HUES64 (cell line): ENCODE measurements at regions not wholly inside any gene's neighbourhood (a gene's known extent, or its start where the extent isn't known, plus 50 kb on each side); places are given as distances from the start of the nearest gene placed in this dataset.

Source experiments
- H3K27ac ChIP-seq: 2 replicates; pipeline ENCODE4 v1.7.0; 2013; ENCODE audit warnings: low read depth, low read length, inconsistent platforms
- H3K27me3 ChIP-seq: 2 replicates; pipeline ENCODE4 v1.6.1; 2013; ENCODE audit warnings: mild to moderate bottlenecking, low read length; ENCODE audit not compliant: insufficient read depth
- H3K36me3 ChIP-seq: 2 replicates; pipeline ENCODE4 v1.6.1; 2013; ENCODE audit warnings: mild to moderate bottlenecking, low read length; ENCODE audit not compliant: insufficient read depth
- H3K4me1 ChIP-seq: 2 replicates; pipeline ENCODE4 v1.6.1; 2013; ENCODE audit warnings: mild to moderate bottlenecking, low read length, moderate library complexity; ENCODE audit not compliant: insufficient read depth
- H3K4me3 ChIP-seq: 2 replicates; pipeline ENCODE4 v1.5.1; 2013; ENCODE audit warnings: mild to moderate bottlenecking, low read length, moderate library complexity
- H3K9ac ChIP-seq: 2 replicates; pipeline ENCODE4 v1.6.1; 2013; ENCODE audit warnings: mild to moderate bottlenecking, low read depth, low read length
- H3K9me3 ChIP-seq: 2 replicates; pipeline ENCODE4 v1.6.1; 2013; ENCODE audit warnings: low read depth, low read length; ENCODE audit not compliant: insufficient read depth
- WGBS: fragments of 150-250, 120-280 bp; methylation state at CpG from one replicate; pipeline ENCODE4 v1.1.7; 2013; ENCODE audit warnings: missing lambda C conversion rate; 5-methylcytosine and 5-hydroxymethylcytosine counted together

- Histone ChIP-seq H3K4me3 (no peak overlapping the region), H3K27me3 (no peaks in the 10 kb centered on the region), H3K4me1 (no peaks in the 10 kb centered on the region), H3K9me3 (peaks cover 14% of the 10 kb centered on the region; the same call in 1 of the 2 replicates), H3K27ac (no peak overlapping the region), H3K9ac (no peak overlapping the region), H3K36me3 (no peaks in the 10 kb centered on the region)
- 93% methylated on average over 1 of the region's 2 CpGs for WGBS
These were observed 167.1 kb downstream of the ACTL7B start for GRCh38 chr9:108688676-108689075.

- no peak overlapping the region for H3K4me3 ChIP-seq
- WGBS: 87% methylated on average over 3 of the region's 3 CpGs
- H3K9me3 ChIP-seq: peaks cover 14% of the 10 kb centered on the region; the same call in 1 of the 2 replicates
- H3K9ac ChIP-seq: no peak overlapping the region
- H3K36me3 ChIP-seq: no peaks in the 10 kb centered on the region
- no peaks in the 10 kb centered on the region for H3K27me3 ChIP-seq
- no peaks in the 10 kb centered on the region for H3K4me1 ChIP-seq
- no peak overlapping the region for H3K27ac ChIP-seq
These were observed 167.7 kb downstream of the ACTL7B start for GRCh38 chr9:108688051-108688450.

- no peak overlapping the region for H3K27ac ChIP-seq
- H3K36me3 ChIP-seq: no peaks in the 10 kb centered on the region
- no peaks in the 10 kb centered on the region for H3K4me1 ChIP-seq
- H3K4me3 ChIP-seq: no peak overlapping the region
- peaks cover 14% of the 10 kb centered on the region; the same call in 1 of the 2 replicates for H3K9me3 ChIP-seq
- no peaks in the 10 kb centered on the region for H3K27me3 ChIP-seq
- no peak overlapping the region for H3K9ac ChIP-seq
- 94% methylated on average over 8 of the region's 8 CpGs for WGBS
These were observed 168.5 kb downstream of the ACTL7B start for GRCh38 chr9:108687006-108687987.

GRCh38 chr9:108684288-108685025 is 171.3 kb downstream of the ACTL7B start:
- H3K4me3 ChIP-seq: no peak overlapping the region
- no peak overlapping the region for H3K9ac ChIP-seq
- H3K27ac ChIP-seq: no peak overlapping the region
- H3K9me3 ChIP-seq: peaks cover 11% of the 10 kb centered on the region; the same call in 1 of the 2 replicates
- H3K36me3 ChIP-seq: no peaks in the 10 kb centered on the region
- H3K4me1 ChIP-seq: no peaks in the 10 kb centered on the region
- 77% methylated on average over 3 of the region's 4 CpGs for WGBS
- H3K27me3 ChIP-seq: no peaks in the 10 kb centered on the region

- Histone ChIP-seq H3K9me3 (peaks cover 8% of the 10 kb centered on the region; the same call in 1 of the 2 replicates), H3K9ac (no peak overlapping the region), H3K4me1 (no peaks in the 10 kb centered on the region), H3K36me3 (no peaks in the 10 kb centered on the region), H3K27me3 (no peaks in the 10 kb centered on the region), H3K4me3 (no peak overlapping the region), H3K27ac (no peak overlapping the region)
- WGBS: 93% methylated on average over 5 of the region's 5 CpGs
These were observed 172.5 kb downstream of the ACTL7B start for GRCh38 chr9:108683245-108683644.

- Histone ChIP-seq H3K9ac (no peak overlapping the region), H3K9me3 (peaks cover 8% of the 10 kb centered on the region; the same call in 1 of the 2 replicates), H3K36me3 (no peaks in the 10 kb centered on the region), H3K4me3 (no peak overlapping the region), H3K4me1 (0 out of 2 replicates have a peak, but pooled peaks cover under 1% of the 10 kb centered on the region), H3K27ac (no peak overlapping the region), H3K27me3 (no peaks in the 10 kb centered on the region)
- 95% methylated on average over 9 of the region's 10 CpGs for WGBS
These were observed 173.8 kb downstream of the ACTL7B start for GRCh38 chr9:108681851-108682590.

GRCh38 chr9:108680946-108681345 is 174.8 kb downstream of the ACTL7B start:
- Histone ChIP-seq H3K9me3 (no peaks in the 10 kb centered on the region), H3K36me3 (no peaks in the 10 kb centered on the region), H3K27me3 (no peaks in the 10 kb centered on the region), H3K4me3 (no peak overlapping the region), H3K9ac (no peak overlapping the region), H3K27ac (no peak overlapping the region), H3K4me1 (peaks cover 8% of the 10 kb centered on the region)
- WGBS: 93% methylated on average over 4 of the region's 4 CpGs

- Histone ChIP-seq H3K27me3 (no peaks in the 10 kb centered on the region), H3K4me3 (no peak overlapping the region)
- WGBS: 97% methylated on average over 6 of the region's 6 CpGs
These were observed 178.0 kb downstream of the ACTL7B start for GRCh38 chr9:108677776-108678175.

GRCh38 chr9:108676355-108676754 is 179.4 kb downstream of the ACTL7B start:
- no peak overlapping the region for H3K9ac ChIP-seq
- WGBS: 59% methylated on average over 4 of the region's 4 CpGs
- peaks cover 8% of the 10 kb centered on the region for H3K4me1 ChIP-seq
- no peaks in the 10 kb centered on the region for H3K36me3 ChIP-seq
- no peaks in the 10 kb centered on the region for H3K9me3 ChIP-seq
- H3K27ac ChIP-seq: no peak overlapping the region
- no peak overlapping the region for H3K4me3 ChIP-seq
- no peaks in the 10 kb centered on the region for H3K27me3 ChIP-seq

More at GRCh38 chr9:108677776-108678175, 178.0 kb downstream of the ACTL7B start:
- H3K27ac ChIP-seq: no peak overlapping the region
- H3K9me3 ChIP-seq: no peaks in the 10 kb centered on the region
- no peak overlapping the region for H3K9ac ChIP-seq
- no peaks in the 10 kb centered on the region for H3K36me3 ChIP-seq
- H3K4me1 ChIP-seq: peaks cover 8% of the 10 kb centered on the region

GRCh38 chr9:108675708-108676107 is 180.1 kb downstream of the ACTL7B start:
- Histone ChIP-seq H3K4me1 (peaks cover 8% of the 10 kb centered on the region), H3K9ac (no peak overlapping the region), H3K36me3 (no peaks in the 10 kb centered on the region), H3K9me3 (no peaks in the 10 kb centered on the region), H3K4me3 (no peak overlapping the region), H3K27ac (no peak overlapping the region), H3K27me3 (no peaks in the 10 kb centered on the region)
- 95% methylated on average over 2 of the region's 2 CpGs for WGBS
